ENCODE measurements at regions not wholly inside any gene's neighbourhood (a gene's known extent, or its start where the extent isn't known, plus 50 kb on each side); places are given as distances from the start of the nearest gene placed in this dataset.

DNA sequence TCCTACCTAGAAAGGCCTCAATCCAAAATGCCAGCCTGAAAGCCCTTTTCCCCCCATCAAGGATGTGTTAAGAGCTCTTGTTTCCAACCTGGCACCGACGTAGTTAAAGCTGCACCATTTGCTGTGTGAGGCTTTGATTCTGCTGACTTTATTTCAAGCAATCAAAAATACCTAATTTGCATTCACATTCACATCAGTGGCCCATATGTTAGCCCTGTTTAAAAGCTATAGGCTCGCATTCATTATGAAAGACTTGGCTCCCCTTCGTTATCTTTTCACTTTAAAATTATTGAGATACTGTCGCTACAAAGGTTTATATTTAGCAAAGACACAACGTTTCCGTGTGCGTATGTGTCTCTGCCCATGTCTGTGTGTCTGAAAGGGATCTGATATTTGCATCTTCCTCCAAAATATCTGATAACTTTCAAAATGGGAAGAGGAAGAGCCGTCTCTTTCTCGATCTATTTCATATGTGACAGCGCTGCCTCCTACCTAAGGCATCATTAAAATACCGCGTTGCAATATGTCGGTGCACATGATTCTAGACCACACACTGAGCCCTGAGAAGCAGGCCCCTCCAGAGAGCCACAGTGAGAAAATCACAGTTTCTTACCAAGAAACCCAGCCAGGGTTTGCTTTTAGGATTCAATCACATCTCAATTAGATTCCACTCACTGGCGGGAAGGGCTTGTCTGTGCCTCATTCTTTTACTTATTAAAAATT, 57.1 kb upstream of the ITPRID1 start:
- DNase-seq (ENCODE audit: low spot score): no peak

- no peak for DNase-seq (ENCODE audit: low spot score)
These were observed 56.3 kb upstream of the ITPRID1 start for GRCh38 chr7:31457551-31457950.

- DNase-seq (ENCODE audit: low spot score): no peak
These were observed 55.7 kb upstream of the ITPRID1 start for GRCh38 chr7:31458203-31458602.

DNA sequence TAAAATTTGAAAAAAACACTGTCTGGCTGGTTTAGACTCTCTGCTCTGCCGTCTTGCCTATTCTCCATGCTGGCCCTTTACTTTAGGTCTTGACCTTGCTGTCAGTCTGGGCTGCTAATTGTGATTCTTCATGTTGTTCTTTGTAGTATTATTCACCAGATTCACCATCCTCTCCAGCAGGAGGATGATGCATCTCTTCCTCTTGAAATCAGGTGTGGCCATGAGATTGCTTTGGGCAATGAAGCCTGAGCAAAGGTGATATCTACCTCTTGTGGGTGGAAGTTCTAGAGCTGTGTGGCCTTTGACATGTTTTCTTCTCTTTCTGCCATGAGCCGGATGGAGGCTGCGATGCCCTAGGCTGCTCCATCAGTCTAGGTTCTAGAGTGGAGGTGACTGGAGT, 51.3 kb upstream of the ITPRID1 start:
- no peak for DNase-seq (ENCODE audit: low spot score)
